H1 (cell line): ENCODE measurements at regions not wholly inside any gene's neighbourhood (a gene's known extent, or its start where the extent isn't known, plus 50 kb on each side); places are given as distances from the start of the nearest gene placed in this dataset.

Experiments
- CTCF ChIA-PET: fragments of 300-600 bp; sonication (Branson Sonifier 250); formaldehyde crosslinking; loops from one replicate; lab custom pipeline; 2021; ENCODE audit not compliant: partially characterized antibody; lab: Charles Lee
- POLR2A ChIA-PET: fragments of 300-600 bp; sonication (Branson Sonifier 250); formaldehyde crosslinking; loops from one replicate; lab custom pipeline; 2021; ENCODE audit warnings: inconsistent platforms; ENCODE audit not compliant: partially characterized antibody; lab: Charles Lee
- DNase-seq, 2 experiments: peaks; one replicate each; pipeline versions ENCODE4 v3.0.0 to v3.0.0-alpha.2; 2010 to 2022; ENCODE audit warnings: low spot score in 2 of 2, low read depth in 1 of 2, mixed read lengths in 1 of 2
- FAIRE-seq: peaks from 2 replicates; lab custom pipeline; 2011; peaks lifted over from hg19 to GRCh38; lab: Jason Lieb, UNC
- H2AFZ ChIP-seq: 2 replicates; pipeline ENCODE4 v1.8.1; 2012; ENCODE audit warnings: low read length, inconsistent platforms
- H2AK5ac ChIP-seq: 2 replicates; pipeline ENCODE4 v1.6.1; 2013; ENCODE audit warnings: low read depth, low read length
- H2BK120ac ChIP-seq: replicated peaks from 2 replicates; pipeline ENCODE3; 2013; ENCODE audit warnings: low read depth, low read length, inconsistent platforms
- H2BK12ac ChIP-seq: 2 replicates; pipeline ENCODE4 v1.6.1; 2013; ENCODE audit warnings: low read depth, low read length
- H2BK15ac ChIP-seq: 2 replicates; pipeline ENCODE4 v1.6.1; 2013; ENCODE audit warnings: low read length
- H2BK20ac ChIP-seq: 2 replicates; pipeline ENCODE4 v1.6.1; 2013; ENCODE audit warnings: low read length
- H2BK5ac ChIP-seq: 2 replicates; pipeline ENCODE4 v1.6.1; 2013; ENCODE audit warnings: low read depth, low read length
- H3K14ac ChIP-seq: 2 replicates; pipeline ENCODE4 v1.6.1; 2013; ENCODE audit warnings: inconsistent platforms; ENCODE audit not compliant: insufficient read length
- H3K18ac ChIP-seq: 2 replicates; pipeline ENCODE4 v1.6.1; 2013; ENCODE audit warnings: low read length; ENCODE audit errors: extremely low read depth
- H3K23ac ChIP-seq: 2 replicates; pipeline ENCODE4 v1.6.1; 2013; ENCODE audit warnings: inconsistent platforms; ENCODE audit not compliant: insufficient read length
- H3K23me2 ChIP-seq: 2 replicates; pipeline ENCODE4 v1.6.1; 2013; ENCODE audit warnings: low read depth, low read length
- H3K27ac ChIP-seq: 2 replicates; pipeline ENCODE4 v1.6.1; 2011; ENCODE audit warnings: low read depth, low read length, inconsistent platforms
- H3K27me3 ChIP-seq, 4 experiments: replicated peaks in 1 of 4; 1 replicate in 1 of 4; 2 replicates in 3 of 4; pipeline versions ENCODE4 v1.6.1 to v1.8.1; 2011 to 2013; ENCODE audit warnings: low read length in 3 of 4, mild to moderate bottlenecking in 3 of 4, inconsistent platforms in 2 of 4, mixed read lengths in 2 of 4, moderate library complexity in 1 of 4; ENCODE audit not compliant: control insufficient read depth in 3 of 4, insufficient read depth in 3 of 4; ENCODE audit errors: extremely low read depth in 1 of 4
- H3K36me3 ChIP-seq, 4 experiments: 2 replicates each; pipeline versions ENCODE4 v1.6.1 to v1.8.1; 2011 to 2013; ENCODE audit warnings: mild to moderate bottlenecking in 4 of 4, low read length in 3 of 4, moderate library complexity in 2 of 4, control low read depth in 1 of 4, inconsistent platforms in 1 of 4; ENCODE audit not compliant: insufficient read depth in 4 of 4, control insufficient read depth in 2 of 4
- H3K4ac ChIP-seq: replicated peaks from 2 replicates; pipeline ENCODE3; 2013; ENCODE audit warnings: low read length, low read depth, mixed read lengths, inconsistent platforms; ENCODE audit not compliant: insufficient read length
- H3K4me1 ChIP-seq, 4 experiments: replicated peaks in 1 of 4; 1 replicate in 1 of 4; 2 replicates in 3 of 4; pipeline versions ENCODE4 v1.6.1 to v1.8.1; 2011 to 2013; ENCODE audit warnings: low read length in 3 of 4, inconsistent platforms in 2 of 4, mixed read lengths in 1 of 4; ENCODE audit not compliant: insufficient read depth in 4 of 4, control insufficient read depth in 3 of 4
- H3K4me2 ChIP-seq, 2 experiments: 2 replicates each; pipeline versions ENCODE4 v1.6.1 to v1.8.1; 2011 to 2013; ENCODE audit warnings: low read depth in 2 of 2, low read length in 2 of 2, control low read depth in 1 of 2, inconsistent platforms in 1 of 2, mild to moderate bottlenecking in 1 of 2; ENCODE audit not compliant: insufficient read depth in 1 of 2
- H3K4me3 ChIP-seq, 4 experiments: fragments of 200-600, 300-600 bp in 1 of 4; sonication (generic), shearing (Covaris generic), sonication (Bioruptor Twin) in 1 of 4; 2 replicates each; pipeline versions ENCODE4 v1.5.1 to v1.8.1; 2011 to 2016; ENCODE audit warnings: low read length in 4 of 4, low read depth in 3 of 4, control low read depth in 2 of 4, inconsistent platforms in 2 of 4, mild to moderate bottlenecking in 2 of 4, mixed read lengths in 1 of 4, moderate library complexity in 1 of 4; ENCODE audit not compliant: insufficient read depth in 2 of 4; ENCODE audit errors: extremely low read depth in 1 of 4
- H3K56ac ChIP-seq: replicated peaks from 2 replicates; pipeline ENCODE3; 2013; ENCODE audit warnings: low read depth, mild to moderate bottlenecking, mixed read lengths, low read length, inconsistent platforms; ENCODE audit not compliant: insufficient read length
- H3K79me1 ChIP-seq: 2 replicates; pipeline ENCODE4 v1.6.1; 2013; ENCODE audit warnings: low read depth, low read length, control low read depth
- H3K79me2 ChIP-seq, 2 experiments: 2 replicates each; pipeline versions ENCODE4 v1.6.1 to v1.8.1; 2012 to 2013; ENCODE audit warnings: low read length in 2 of 2, mild to moderate bottlenecking in 2 of 2, inconsistent platforms in 1 of 2; ENCODE audit not compliant: insufficient read depth in 2 of 2, control insufficient read depth in 1 of 2
- H3K9ac ChIP-seq, 4 experiments: replicated peaks in 1 of 4; 1 replicate in 1 of 4; 2 replicates in 3 of 4; pipeline versions ENCODE4 v1.6.1 to v1.8.1; 2011 to 2013; ENCODE audit warnings: low read depth in 3 of 4, low read length in 3 of 4, control low read depth in 2 of 4, mild to moderate bottlenecking in 2 of 4, moderate library complexity in 2 of 4, inconsistent platforms in 1 of 4; ENCODE audit errors: extremely low read depth in 1 of 4
- H3K9me3 ChIP-seq, 2 experiments: 2 replicates each; pipeline versions ENCODE4 v1.6.1 to v1.8.1; 2012 to 2013; ENCODE audit warnings: mild to moderate bottlenecking in 2 of 2, moderate library complexity in 2 of 2, control low read depth in 1 of 2, inconsistent platforms in 1 of 2, low read depth in 1 of 2, low read length in 1 of 2, mixed read lengths in 1 of 2; ENCODE audit not compliant: insufficient read depth in 2 of 2
- H4K20me1 ChIP-seq, 2 experiments: replicated peaks in 1 of 2; 2 replicates each; pipeline versions ENCODE3 to v1.8.1; 2011 to 2013; ENCODE audit warnings: inconsistent platforms in 2 of 2, low read length in 2 of 2, mild to moderate bottlenecking in 1 of 2; ENCODE audit not compliant: insufficient read depth in 2 of 2, control insufficient read depth in 1 of 2
- H4K5ac ChIP-seq: 2 replicates; pipeline ENCODE4 v1.6.1; 2013; ENCODE audit warnings: low read length, low read depth, mixed read lengths, inconsistent platforms; ENCODE audit not compliant: insufficient read length
- H4K8ac ChIP-seq: 2 replicates; pipeline ENCODE4 v1.8.0; 2013; ENCODE audit warnings: mild to moderate bottlenecking, moderate library complexity, low read length, inconsistent platforms; ENCODE audit not compliant: insufficient read depth; ENCODE audit errors: extremely low read depth
- H4K91ac ChIP-seq: replicated peaks from 2 replicates; pipeline ENCODE3; 2013; ENCODE audit warnings: low read length, mixed read lengths, inconsistent platforms; ENCODE audit not compliant: insufficient read length
- BACH1 ChIP-seq: IDR thresholded peaks from 2 replicates; pipeline ENCODE4 v1.6.1; 2012; ENCODE audit warnings: low read length, improper control_type of control experiment
- CBX8 ChIP-seq: fragments of 300-800, 300-1000 bp; sonication (generic); IDR thresholded peaks from 2 replicates; pipeline ENCODE4 v1.7.1; 2016; ENCODE audit warnings: low read depth, low read length, borderline replicate concordance
- CTBP2 ChIP-seq: IDR thresholded peaks from 2 replicates; pipeline ENCODE4 v1.7.0; 2011; ENCODE audit warnings: borderline replicate concordance, mild to moderate bottlenecking, moderate library complexity, mixed read lengths, low read length; ENCODE audit not compliant: insufficient read depth, insufficient read length
- HDAC2 ChIP-seq, 2 experiments: fragments of 300-600 bp in 1 of 2; sonication (generic) in 1 of 2; IDR thresholded peaks; 2 replicates each; pipeline ENCODE4 v1.6.1; 2011 to 2012; ENCODE audit warnings: low read depth in 2 of 2, low read length in 2 of 2, mild to moderate bottlenecking in 2 of 2, moderate library complexity in 2 of 2, borderline replicate concordance in 1 of 2, inconsistent platforms in 1 of 2
- KDM5A ChIP-seq: fragments of 200-600 bp; IDR thresholded peaks from 2 replicates; pipeline ENCODE4 v1.7.1; 2012; ENCODE audit warnings: mild to moderate bottlenecking, low read length, inconsistent platforms, mixed read lengths
- POU5F1 ChIP-seq: IDR thresholded peaks from 2 replicates; pipeline ENCODE4 v1.6.1; 2011; ENCODE audit warnings: low read depth, mild to moderate bottlenecking, low read length, moderate library complexity
- RBBP5 ChIP-seq: IDR thresholded peaks from 2 replicates; pipeline ENCODE4 v1.7.1; 2012; ENCODE audit warnings: low read depth, mild to moderate bottlenecking, inconsistent platforms, low read length, moderate library complexity, borderline replicate concordance
- RFX5 ChIP-seq: IDR thresholded peaks from 2 replicates; pipeline ENCODE4 v1.6.1; 2011; ENCODE audit warnings: low read depth, low read length, improper control_type of control experiment, borderline replicate concordance
- SAP30 ChIP-seq: fragments of 300-600 bp; sonication (generic); IDR thresholded peaks from 2 replicates; pipeline ENCODE4 v1.7.1; 2012; ENCODE audit warnings: low read length, moderate library complexity, mild to moderate bottlenecking, inconsistent platforms; ENCODE audit not compliant: insufficient read depth, insufficient replicate concordance
- SP2 ChIP-seq: IDR thresholded peaks from 2 replicates; pipeline ENCODE4 v1.6.1; 2012; ENCODE audit warnings: mild to moderate bottlenecking, low read length, inconsistent platforms
- SRF ChIP-seq: IDR thresholded peaks from 2 replicates; pipeline ENCODE4 v1.6.1; 2011; ENCODE audit warnings: mild to moderate bottlenecking, low read depth, low read length, moderate library complexity
- YY1 ChIP-seq: IDR thresholded peaks from 2 replicates; pipeline ENCODE4 v1.6.1; 2011; ENCODE audit warnings: low read depth, mild to moderate bottlenecking, low read length
- WGBS, 2 experiments: shearing (Covaris generic) in 1 of 2; methylation state at CpG; one replicate each; pipeline versions ENCODE4 v1.1.6 to v1.1.7; 2013 to 2015; ENCODE audit warnings: low lambda C conversion rate in 2 of 2, mixed read lengths in 2 of 2, inconsistent platforms in 1 of 2, low coverage in 1 of 2, missing lambda C conversion rate in 1 of 2; ENCODE audit not compliant: insufficient replicate concordance in 2 of 2, insufficient coverage in 1 of 2, insufficient read length in 1 of 2; ENCODE audit errors: extremely low coverage in 1 of 2, missing lambda C conversion rate in 1 of 2; 5-methylcytosine and 5-hydroxymethylcytosine counted together
- TF ChIP-seq, protein P1 (sequence below): IDR thresholded peaks from 2 replicates; pipeline ENCODE4 v1.6.1; 2012; ENCODE audit warnings: low read length, inconsistent platforms

GRCh38 chr2:129170570-129170969 lies 808.9 kb upstream of the RAB6C start:
- H3K4ac ChIP-seq = no peak overlapping the region
- no peaks in the 10 kb centered on the region for H3K79me1 ChIP-seq
- no peak overlapping the region for H4K8ac ChIP-seq
- H4K20me1 ChIP-seq = no peaks in the 10 kb centered on the region
- H3K9ac ChIP-seq = no peak overlapping the region
- 100% methylated on average over 2 of the region's 2 CpGs; no CpG with 5 or more reads in 1 of the 2 experiments for WGBS, 2 experiments
- H3K4me1 ChIP-seq = no peaks in the 10 kb centered on the region; a peak in 2 of 7 replicates
- DNase-seq = no peak
- H2AFZ ChIP-seq = no peak overlapping the region
- H3K4me2 ChIP-seq = no peak overlapping the region
- no peaks in the 10 kb centered on the region for H3K36me3 ChIP-seq
- H4K5ac ChIP-seq = no peak overlapping the region
- H3K27ac ChIP-seq = no peak overlapping the region
- no peak overlapping the region for H2AK5ac ChIP-seq
- H3K27me3 ChIP-seq = no peaks in the 10 kb centered on the region
- no peak overlapping the region for H3K18ac ChIP-seq
- no peaks in the 10 kb centered on the region for H3K23me2 ChIP-seq
- no peak overlapping the region for H3K4me3 ChIP-seq
- H4K91ac ChIP-seq = no peak overlapping the region
- no peak overlapping the region for H2BK5ac ChIP-seq
- H3K9me3 ChIP-seq = no peaks in the 10 kb centered on the region
- ChIA-PET POLR2A (interaction anchor here (0.8 kb wide), 1 partner anchor 213 kb away, joined by 3 read pairs; no protein-coding TSS in a partner anchor), CTCF (interaction anchor here (1.7 kb wide), 1 partner anchor 20 kb away, joined by 4 read pairs; no protein-coding TSS in a partner anchor)
- no peak overlapping the region for H3K56ac ChIP-seq
- H3K23ac ChIP-seq = no peak overlapping the region
- H3K14ac ChIP-seq = no peak overlapping the region
- no peak overlapping the region for H2BK120ac ChIP-seq
- H2BK15ac ChIP-seq = no peak overlapping the region
- no peaks in the 10 kb centered on the region for H3K79me2 ChIP-seq
- H2BK20ac ChIP-seq = no peak overlapping the region
- FAIRE-seq = no peak
- no peak overlapping the region for H2BK12ac ChIP-seq
- TF ChIP-seq, protein P1, sequence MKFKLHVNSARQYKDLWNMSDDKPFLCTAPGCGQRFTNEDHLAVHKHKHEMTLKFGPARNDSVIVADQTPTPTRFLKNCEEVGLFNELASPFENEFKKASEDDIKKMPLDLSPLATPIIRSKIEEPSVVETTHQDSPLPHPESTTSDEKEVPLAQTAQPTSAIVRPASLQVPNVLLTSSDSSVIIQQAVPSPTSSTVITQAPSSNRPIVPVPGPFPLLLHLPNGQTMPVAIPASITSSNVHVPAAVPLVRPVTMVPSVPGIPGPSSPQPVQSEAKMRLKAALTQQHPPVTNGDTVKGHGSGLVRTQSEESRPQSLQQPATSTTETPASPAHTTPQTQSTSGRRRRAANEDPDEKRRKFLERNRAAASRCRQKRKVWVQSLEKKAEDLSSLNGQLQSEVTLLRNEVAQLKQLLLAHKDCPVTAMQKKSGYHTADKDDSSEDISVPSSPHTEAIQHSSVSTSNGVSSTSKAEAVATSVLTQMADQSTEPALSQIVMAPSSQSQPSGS = no peak
- TF ChIP-seq RBBP5 (no peak), CTBP2 (no peak), KDM5A (no peak), CBX8 (no peak), HDAC2 (IDR thresholded peaks at IDR 0.05; ENCODE audit: borderline replicate concordance in 1 of 2, low read depth in 2 of 2, low read length in 2 of 2) (no peak), SP2 (no peak), SAP30 (no peak), SRF (no peak), POU5F1 (no peak), YY1 (no peak), BACH1 (no peak), RFX5 (no peak)
